Choroid plexus epithelial cell (primary cell): ENCODE measurements at regions not wholly inside any gene's neighbourhood (a gene's known extent, or its start where the extent isn't known, plus 50 kb on each side); places are given as distances from the start of the nearest gene placed in this dataset.

ENCODE experiments used
- DNase-seq: peaks from one replicate; pipeline ENCODE4 v3.0.0-alpha.2; 2010; ENCODE audit warnings: low read depth
- H3K4me3 ChIP-seq: 2 replicates; pipeline ENCODE4 v1.5.1; 2011; ENCODE audit warnings: low read depth, mild to moderate bottlenecking, control low read depth, low read length, moderate library complexity
- CTCF ChIP-seq: conservative IDR thresholded peaks from 2 replicates; pipeline ENCODE4 v1.5.1; 2011; ENCODE audit warnings: low read depth, mild to moderate bottlenecking, control low read depth, inconsistent platforms, low read length, moderate library complexity

DNA sequence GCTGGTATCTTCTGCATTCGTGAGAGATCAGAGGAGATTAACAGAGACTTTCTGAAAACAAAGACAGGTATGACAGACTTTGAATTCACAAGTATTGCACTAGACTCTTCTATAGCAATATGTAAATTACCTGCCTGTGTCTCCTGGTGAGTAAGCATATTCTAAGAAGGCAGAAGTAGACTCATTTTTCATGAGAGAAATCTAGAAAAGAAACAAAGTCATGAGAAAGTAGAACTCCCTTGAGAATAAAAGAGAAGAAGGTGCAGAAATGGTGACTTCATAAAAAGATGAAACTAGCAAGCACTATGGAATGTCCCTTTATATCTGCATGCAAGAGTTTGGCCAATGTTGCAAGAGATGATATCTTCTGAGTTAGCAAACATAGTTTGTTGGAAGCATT is 419.8 kb downstream of the DMRT2 start:
- no peak overlapping the region for H3K4me3 ChIP-seq
- DNase-seq = no peak
- no peak for TF ChIP-seq CTCF

- no peak overlapping the region for H3K4me3 ChIP-seq
- no peak for DNase-seq
- no peak for TF ChIP-seq CTCF
Observed at GRCh38 chr9:1473956-1474634, 423.9 kb downstream of the DMRT2 start.

DNA sequence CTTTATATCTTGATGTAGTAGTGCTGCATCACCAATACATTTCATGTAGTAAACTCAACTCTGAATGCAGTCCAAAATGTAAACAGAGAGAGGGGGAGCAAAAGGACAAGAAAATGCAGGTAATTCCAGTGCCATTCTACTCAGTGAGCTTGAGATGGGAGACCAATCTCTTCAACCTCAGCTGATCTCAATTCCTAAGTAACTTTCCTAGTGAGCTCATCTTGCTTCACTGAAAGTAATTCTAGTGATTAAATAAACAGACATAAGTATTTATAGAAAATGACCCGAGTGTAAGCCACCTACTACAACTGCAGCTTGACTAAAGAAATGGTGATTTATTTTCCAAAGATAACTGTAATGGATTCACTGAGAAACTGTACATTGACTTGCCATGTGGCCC is 424.5 kb downstream of the DMRT2 start:
- no peak overlapping the region for H3K4me3 ChIP-seq
- no peak for DNase-seq
- TF ChIP-seq CTCF = no peak

GRCh38 chr9:1490341-1491232 is 440.4 kb downstream of the DMRT2 start:
- no peak overlapping the region for H3K4me3 ChIP-seq
- DNase-seq = no peak
- TF ChIP-seq CTCF = no peak

- no peak for DNase-seq
- no peak overlapping the region for H3K4me3 ChIP-seq
- no peak for TF ChIP-seq CTCF
Observed at GRCh38 chr9:1492156-1492555, 442.0 kb downstream of the DMRT2 start.

- no peak for TF ChIP-seq CTCF
- no peak overlapping the region for H3K4me3 ChIP-seq
Observed at GRCh38 chr9:1495282-1496030, 445.3 kb downstream of the DMRT2 start.

More at GRCh38 chr9:1495282-1496030, 445.3 kb downstream of the DMRT2 start:
- no peak for DNase-seq
